ENCODE measurements at regions not wholly inside any gene's neighbourhood (a gene's known extent, or its start where the extent isn't known, plus 50 kb on each side); places are given as distances from the start of the nearest gene placed in this dataset.

- Histone ChIP-seq H3K4me3 (no peak overlapping the region), H3K36me3 (no peaks in the 10 kb centered on the region), H3K9me3 (peaks cover 0 to 6% of the 10 kb centered on the region in 2 donors), H3K27me3 (no peaks in the 10 kb centered on the region), H3K27ac (no peak overlapping the region), H3K4me1 (no peaks in the 10 kb centered on the region)
- no peak for DNase-seq (ENCODE audit: low spot score in 2 of 2)
- intact Hi-C loops (cut with DNase I), result no loop called here
- TF ChIP-seq CTCF (IDR thresholded peaks at IDR 0.05), result no peak
Observed at GRCh38 chr11:97019754-97020153, 629.9 kb downstream of the JRKL start.

GRCh38 chr11:97022955-97023354, 633.1 kb downstream of the JRKL start:
- intact Hi-C loops (cut with DNase I), result no loop called here
- no peak for TF ChIP-seq CTCF (IDR thresholded peaks at IDR 0.05)
- no peak for DNase-seq (ENCODE audit: low spot score in 2 of 2)
- H3K27ac ChIP-seq, result no peak overlapping the region
- no peak overlapping the region for H3K4me3 ChIP-seq
- peaks cover 0 to 6% of the 10 kb centered on the region in 2 donors for H3K9me3 ChIP-seq
- no peaks in the 10 kb centered on the region for H3K36me3 ChIP-seq
- H3K27me3 ChIP-seq, result no peaks in the 10 kb centered on the region
- H3K4me1 ChIP-seq, result no peaks in the 10 kb centered on the region

- no peaks in the 10 kb centered on the region for H3K9me3 ChIP-seq
- no peak for TF ChIP-seq CTCF (IDR thresholded peaks at IDR 0.05)
- H3K4me1 ChIP-seq, result no peaks in the 10 kb centered on the region
- no peak overlapping the region for H3K27ac ChIP-seq
- intact Hi-C loops (cut with DNase I), result no loop called here
- H3K4me3 ChIP-seq, result no peak overlapping the region
- no peaks in the 10 kb centered on the region for H3K27me3 ChIP-seq
- H3K36me3 ChIP-seq, result no peaks in the 10 kb centered on the region
- no peak for DNase-seq (ENCODE audit: low spot score in 2 of 2)
Observed at GRCh38 chr11:97028836-97029406, 639.1 kb downstream of the JRKL start.

- TF ChIP-seq CTCF (IDR thresholded peaks at IDR 0.05), result no peak
- intact Hi-C loops (cut with DNase I), result no loop called here
- Histone ChIP-seq H3K36me3 (no peaks in the 10 kb centered on the region), H3K27me3 (no peaks in the 10 kb centered on the region), H3K4me1 (no peaks in the 10 kb centered on the region), H3K9me3 (no peaks in the 10 kb centered on the region), H3K27ac (no peak overlapping the region), H3K4me3 (no peak overlapping the region)
- DNase-seq (ENCODE audit: low spot score in 2 of 2), result no peak
Observed at GRCh38 chr11:97033178-97033577, 643.4 kb downstream of the JRKL start.

GRCh38 chr11:97048481-97048880, 658.7 kb downstream of the JRKL start:
- Histone ChIP-seq H3K27ac (no peak overlapping the region), H3K4me1 (no peaks in the 10 kb centered on the region), H3K27me3 (no peaks in the 10 kb centered on the region), H3K4me3 (no peak overlapping the region), H3K36me3 (no peaks in the 10 kb centered on the region), H3K9me3 (no peaks in the 10 kb centered on the region)
- TF ChIP-seq CTCF (IDR thresholded peaks at IDR 0.05), result no peak
- no peak for DNase-seq (ENCODE audit: low spot score in 2 of 2)
- intact Hi-C loops (cut with DNase I), result no loop called here

GRCh38 chr11:97060184-97060583, 670.4 kb downstream of the JRKL start:
- peaks cover 0 to 8% of the 10 kb centered on the region in 2 donors for H3K9me3 ChIP-seq
- DNase-seq (ENCODE audit: low spot score in 2 of 2), result no peak
- no peak overlapping the region for H3K27ac ChIP-seq
- intact Hi-C loops (cut with DNase I), result no loop called here
- no peaks in the 10 kb centered on the region for H3K4me1 ChIP-seq
- H3K36me3 ChIP-seq, result no peaks in the 10 kb centered on the region
- TF ChIP-seq CTCF (IDR thresholded peaks at IDR 0.05), result no peak
- H3K27me3 ChIP-seq, result no peaks in the 10 kb centered on the region
- H3K4me3 ChIP-seq, result no peak overlapping the region

Data from ascending aorta (tissue), 2 donors.